ENCODE measurements at regions not wholly inside any gene's neighbourhood (a gene's known extent, or its start where the extent isn't known, plus 50 kb on each side); places are given as distances from the start of the nearest gene placed in this dataset.

DNA sequence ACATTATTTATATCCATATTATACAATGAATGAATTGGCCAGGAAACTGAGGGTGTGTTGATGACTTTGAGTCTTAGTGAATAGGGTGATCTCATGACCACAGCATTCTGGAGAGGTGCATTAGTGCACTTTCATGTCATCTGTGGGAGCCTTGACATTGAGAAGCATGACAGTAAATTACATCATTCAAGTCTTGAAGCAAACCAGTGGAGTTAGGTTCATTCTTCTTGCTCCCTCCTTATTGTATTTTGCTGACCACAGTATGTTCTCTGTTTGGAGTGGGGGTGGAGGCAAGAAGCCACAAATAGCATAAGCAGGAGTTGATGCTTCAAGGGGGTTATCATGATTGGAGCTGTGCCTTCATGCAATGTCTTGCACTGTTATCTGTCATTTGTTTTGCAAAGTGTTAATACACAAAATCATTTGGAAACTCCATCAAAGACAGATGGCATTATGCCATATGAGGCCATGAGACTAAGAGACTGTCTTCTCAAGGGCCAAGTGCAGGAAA lies 680.2 kb downstream of the NYAP2 start:
- DNase-seq (ENCODE audit: low read depth): peak; percentile 88

DNA sequence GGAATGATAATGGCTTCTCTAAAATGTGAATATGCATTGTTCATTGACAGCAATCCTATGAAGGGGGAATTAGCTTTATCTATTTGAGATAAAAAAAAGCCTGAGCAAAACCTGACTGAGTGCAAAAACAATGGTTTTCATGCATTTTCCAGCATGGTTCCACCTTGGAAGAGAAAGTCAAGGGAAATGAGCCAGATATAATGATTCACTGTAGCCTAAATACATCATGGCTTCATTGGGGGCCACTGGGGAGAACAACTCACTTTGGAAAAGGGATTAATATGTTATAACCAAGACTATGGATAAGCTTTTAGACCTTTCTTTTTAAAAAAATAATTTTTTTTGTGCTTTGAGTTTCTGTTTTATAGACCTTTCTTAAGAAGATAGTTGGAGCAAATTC lies 679.7 kb downstream of the NYAP2 start:
- DNase-seq (ENCODE audit: low read depth): no peak

DNA sequence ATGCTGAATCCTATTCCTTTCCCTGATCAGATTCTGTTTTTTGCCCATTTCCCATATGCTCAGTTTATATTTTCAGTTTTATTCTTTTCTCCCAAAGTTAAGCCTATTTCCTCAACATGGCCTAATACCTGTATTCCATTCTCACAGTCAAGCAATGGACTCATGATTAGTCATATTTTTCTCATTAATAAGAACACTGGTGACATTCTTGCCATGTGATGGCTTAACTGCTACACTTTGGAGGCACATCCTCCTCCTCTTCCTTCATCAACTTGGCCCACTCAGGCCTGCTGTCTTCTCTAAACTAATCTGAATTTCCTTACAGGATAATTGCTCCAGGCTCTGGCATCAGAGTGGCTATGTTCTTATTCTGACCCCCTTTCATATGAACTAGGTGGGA lies 679.2 kb downstream of the NYAP2 start:
- DNase-seq (ENCODE audit: low read depth): peak; percentile 6

DNA sequence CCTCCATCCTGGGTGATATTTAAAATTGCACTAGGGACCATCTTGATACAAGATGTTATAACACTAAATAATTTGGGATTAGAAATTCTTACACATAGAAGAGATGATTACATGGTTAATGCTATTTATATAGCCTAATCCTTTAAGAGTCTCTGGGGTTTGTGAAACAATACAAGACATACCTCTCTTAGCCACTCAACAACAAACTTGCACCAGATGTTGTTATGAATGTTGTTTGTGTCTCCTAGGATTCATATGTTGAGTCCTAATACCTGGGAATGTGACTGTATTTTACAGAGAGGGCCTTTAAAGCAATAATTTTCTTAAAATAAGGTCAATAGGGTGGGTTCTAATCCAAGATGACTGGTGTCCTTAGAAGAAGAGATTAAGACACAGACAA lies 678.3 kb downstream of the NYAP2 start:
- no peak for DNase-seq (ENCODE audit: low read depth)

DNA sequence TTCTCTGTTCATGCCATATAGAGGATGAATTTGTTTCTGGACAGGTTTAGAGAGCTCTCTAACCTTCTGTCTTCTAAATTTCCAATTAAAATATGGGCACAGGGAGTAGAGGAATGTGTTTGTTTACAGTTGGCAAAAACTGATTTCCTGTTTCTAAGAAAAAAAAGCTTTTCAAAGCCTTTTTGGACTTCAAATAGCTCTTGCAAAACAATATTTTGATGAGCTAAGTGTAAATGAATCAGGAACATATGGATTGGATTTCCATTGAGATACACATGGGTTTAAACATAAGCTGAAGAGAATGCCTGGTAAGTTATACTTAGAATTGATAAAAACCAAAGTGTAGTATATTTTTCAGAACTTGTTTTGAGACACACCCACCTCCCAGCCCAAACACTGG lies 677.5 kb downstream of the NYAP2 start:
- peak; percentile 42 for DNase-seq (ENCODE audit: low read depth)

DNA sequence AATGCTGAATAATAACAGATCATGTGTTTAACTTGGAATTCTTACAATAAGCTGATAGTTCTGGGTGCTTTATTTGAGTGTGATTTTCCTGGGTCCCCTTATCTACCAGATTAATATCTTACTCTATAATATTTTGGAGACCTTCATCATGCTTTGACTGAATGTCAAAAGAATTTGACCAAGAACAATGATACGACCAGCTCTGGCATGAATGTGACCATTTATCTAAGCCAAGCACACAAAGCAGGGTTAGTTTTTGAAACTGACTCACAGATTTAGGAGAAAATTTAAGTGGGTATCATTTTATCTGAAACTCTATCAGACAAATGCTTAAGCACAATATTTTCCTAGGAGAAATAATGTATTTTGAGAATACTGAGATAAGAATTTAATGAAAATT lies 677.0 kb downstream of the NYAP2 start:
- DNase-seq (ENCODE audit: low read depth): no peak

DNA sequence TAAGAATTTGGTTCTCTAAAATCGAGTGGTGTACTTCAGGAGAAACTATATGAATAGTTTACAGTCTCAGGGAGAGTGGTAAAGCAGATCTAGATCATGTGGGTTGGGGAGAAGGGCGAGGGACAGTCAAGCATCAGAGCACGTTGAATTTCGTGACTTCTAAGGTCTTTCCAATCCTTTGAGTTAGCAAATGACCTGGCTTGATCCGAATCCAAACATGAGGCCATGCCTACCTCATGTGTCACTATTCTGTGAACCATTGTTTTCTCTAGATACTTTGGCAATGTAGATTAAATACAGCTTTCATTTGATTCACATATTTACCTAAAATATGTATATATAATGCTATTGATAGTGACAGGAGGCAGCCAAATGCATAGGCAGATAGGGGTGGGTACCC lies 674.9 kb downstream of the NYAP2 start:
- no peak for DNase-seq (ENCODE audit: low read depth)

DNA sequence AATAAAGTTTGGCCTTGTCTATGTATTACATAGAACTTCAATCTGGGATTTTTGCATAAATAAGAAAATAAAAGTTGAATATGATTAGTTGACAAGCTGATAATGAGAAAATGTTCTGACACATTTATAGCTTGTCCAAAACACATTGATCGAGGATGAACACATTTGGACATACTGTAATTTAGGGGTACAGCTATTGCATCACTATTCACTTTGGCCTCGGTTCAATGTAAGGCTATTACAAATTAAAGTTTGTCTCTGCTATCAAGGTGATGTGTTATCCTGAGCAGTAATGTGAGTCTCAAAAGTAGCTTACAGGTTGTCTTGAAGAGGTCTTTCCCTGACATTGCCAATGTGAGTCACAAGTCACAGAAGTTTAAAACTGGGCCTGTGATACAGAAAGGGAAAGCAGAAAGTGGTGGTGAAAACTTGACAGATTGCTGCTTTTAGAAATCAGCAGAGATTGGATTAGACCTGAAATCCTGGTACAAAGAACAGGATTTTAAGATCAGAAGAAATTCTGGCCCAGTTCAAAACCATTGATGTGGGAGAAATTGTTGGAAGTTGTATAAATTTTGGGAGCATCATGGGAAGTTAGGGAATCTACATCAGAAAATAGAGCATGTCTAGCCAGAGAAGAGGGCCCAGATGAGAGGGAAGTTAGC lies 674.1 kb downstream of the NYAP2 start:
- DNase-seq (ENCODE audit: low read depth): no peak

DNA sequence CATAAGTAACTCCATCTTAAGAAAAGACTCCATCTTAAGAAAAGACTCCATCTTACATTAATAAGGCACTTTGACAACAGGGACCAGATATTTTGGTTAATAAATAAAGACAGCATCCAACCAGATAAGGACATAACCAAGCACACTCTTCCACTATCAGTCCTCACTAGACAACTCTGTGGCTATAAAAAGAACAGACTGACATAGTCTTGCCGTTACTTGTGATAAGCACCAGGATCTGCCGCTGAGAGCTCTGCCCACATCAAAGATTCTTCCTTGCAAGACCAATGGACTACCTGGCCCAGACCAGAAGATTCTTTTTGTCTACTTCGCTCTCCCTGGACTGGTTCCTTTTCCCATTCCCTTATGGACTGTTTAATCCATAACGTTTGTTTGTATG lies 667.4 kb downstream of the NYAP2 start:
- no peak for DNase-seq (ENCODE audit: low read depth)

DNA sequence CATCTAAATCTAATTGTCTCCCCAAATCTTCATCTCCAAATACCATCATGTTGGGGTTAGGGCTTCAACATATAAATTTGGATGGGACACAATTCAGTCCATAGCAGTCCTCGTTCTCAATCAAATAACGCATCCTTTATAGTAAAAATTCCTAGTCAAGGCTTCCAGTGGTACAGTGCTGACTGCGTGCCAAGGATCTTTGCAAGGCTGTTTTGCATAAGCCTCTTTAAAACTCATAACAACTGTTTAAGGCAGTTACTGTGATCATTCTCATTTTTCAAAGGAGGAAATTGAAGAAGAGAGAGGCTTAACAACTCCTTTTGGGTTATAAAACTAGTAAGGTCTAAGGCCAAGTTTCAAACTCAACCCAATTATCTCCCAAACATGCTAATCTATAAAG lies 666.9 kb downstream of the NYAP2 start:
- peak; percentile 21 for DNase-seq (ENCODE audit: low read depth)

DNA sequence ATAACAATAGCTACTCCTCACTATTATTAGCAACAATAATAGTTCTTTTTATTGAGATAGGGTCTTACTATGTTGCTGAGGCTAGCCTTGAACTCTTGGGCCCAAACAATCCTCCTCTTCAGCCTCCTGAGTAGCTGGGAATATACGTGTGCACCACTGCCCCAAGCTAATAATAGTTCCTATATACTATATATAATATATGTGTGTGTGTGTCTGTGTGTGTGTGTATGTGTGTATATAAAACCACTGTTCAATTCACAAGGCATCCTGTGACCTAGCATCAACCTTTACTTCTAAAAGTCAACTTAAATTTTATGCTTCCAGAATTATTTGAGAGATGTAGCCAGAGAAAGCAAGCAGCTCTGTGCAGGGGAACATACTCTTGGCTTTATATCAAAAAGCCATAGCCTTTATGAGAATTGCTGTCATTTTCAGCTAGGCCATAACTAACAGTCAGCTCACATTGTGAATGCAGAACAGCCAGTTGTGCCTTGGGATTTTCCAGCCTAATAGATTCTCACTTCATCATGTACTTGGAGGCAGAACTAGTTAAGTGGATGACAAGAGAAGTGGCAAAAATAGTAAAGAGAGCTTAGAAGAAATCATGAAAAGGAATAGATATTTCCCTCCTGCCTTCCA lies 665.5 kb downstream of the NYAP2 start:
- peak; percentile 17 for DNase-seq (ENCODE audit: low read depth)

DNA sequence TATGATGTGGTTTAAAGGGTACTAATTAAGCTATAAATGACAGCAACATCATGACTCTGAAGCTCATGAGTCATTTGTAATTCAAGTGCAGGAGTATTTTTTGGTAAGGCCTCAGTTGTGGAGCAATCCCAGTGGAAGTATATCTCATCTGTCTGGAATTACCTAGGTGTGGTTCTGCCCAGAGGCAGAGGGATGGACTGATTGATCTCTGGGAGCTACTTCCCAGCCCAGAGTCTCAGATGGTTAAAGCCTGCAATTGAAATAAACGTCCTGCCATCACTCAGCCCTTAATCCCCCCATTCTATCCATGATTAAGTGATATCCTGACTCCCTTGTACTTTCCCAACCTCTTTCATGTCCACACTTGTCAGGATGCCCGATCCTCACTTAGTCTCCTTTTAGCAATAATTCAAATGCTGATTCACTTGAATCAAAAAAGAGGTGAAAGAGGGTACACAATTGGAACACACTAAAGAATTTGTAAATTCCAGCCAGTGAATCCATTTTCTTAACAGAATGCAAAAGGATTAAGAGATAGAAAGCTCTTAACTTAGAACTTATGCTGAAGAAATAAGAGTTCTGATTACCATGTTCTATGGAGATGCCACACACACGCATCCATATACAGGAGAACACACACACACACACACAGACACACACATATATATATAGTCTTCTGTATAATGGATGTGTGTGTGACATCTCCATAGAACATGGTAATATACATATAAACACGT lies 664.4 kb downstream of the NYAP2 start:
- DNase-seq (ENCODE audit: low read depth): peak; percentile 85

DNA sequence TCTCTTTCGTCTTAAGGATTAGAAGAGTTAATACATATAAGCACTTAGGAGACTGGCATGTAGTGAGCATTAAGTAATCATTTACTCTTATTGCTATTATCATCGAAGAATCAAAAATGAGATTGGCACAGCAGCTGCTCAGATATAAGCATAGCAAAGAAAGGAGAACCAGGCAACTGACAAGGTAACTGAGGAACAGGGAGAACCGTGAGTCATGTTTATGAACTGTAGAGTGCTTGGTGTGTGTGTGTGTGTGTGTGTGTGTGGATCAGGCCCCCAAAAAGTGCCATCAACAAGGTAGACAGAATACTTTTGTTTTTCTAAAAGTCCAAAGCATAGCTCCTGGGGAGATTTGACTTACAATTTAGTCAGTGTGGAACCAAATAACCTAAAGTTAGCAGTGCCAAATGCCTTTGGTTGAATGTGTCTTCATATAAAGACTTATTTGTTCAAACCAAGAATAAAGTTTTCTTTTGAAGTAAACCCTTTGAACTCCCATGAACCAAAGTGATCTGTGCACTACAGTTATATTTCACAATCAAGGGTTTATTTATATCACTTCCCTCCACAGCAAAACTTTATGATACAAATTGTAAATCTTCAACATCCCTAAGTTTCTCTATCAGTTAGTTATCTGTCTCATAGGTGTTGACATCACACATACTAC lies 660.6 kb downstream of the NYAP2 start:
- DNase-seq (ENCODE audit: low read depth): no peak

DNA sequence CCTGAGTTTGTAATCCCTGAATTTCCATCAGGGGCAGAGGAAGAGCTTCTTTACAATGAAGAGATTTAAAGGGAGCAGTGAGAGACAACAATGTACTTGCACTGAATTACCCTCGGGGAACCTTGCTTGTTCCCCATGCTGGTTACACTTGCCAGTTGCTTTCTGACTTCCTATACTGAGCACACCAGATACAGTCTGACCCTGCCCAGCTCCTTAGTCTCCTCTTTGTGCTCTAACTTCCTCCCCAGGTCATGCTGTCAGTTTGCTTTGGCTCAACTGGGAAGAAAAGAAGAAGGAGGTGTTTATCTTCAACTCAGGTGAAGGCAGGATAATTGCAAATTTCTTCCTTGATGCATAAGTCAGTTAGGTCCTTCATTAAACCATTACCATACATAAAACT lies 658.4 kb downstream of the NYAP2 start:
- DNase-seq (ENCODE audit: low read depth): no peak

DNA sequence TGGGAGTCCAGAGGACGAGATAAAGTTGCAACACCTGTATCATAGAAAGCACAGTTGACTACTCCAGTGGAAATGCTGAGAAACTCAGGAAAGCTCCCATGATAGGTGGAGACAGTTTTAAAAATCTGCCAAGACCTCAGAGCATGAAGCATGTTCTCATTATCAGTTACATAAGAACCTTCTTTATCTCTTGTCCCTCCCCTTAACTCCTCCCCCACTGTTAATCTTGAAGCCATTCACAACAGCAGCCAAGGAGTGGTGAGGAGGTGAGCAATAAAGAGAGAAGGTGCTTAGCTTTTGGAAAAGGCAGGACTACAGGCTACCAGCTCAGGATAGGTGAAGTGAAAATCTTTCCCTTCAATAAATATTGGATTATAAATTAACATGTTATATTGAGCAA lies 657.9 kb downstream of the NYAP2 start:
- no peak for DNase-seq (ENCODE audit: low read depth)

DNA sequence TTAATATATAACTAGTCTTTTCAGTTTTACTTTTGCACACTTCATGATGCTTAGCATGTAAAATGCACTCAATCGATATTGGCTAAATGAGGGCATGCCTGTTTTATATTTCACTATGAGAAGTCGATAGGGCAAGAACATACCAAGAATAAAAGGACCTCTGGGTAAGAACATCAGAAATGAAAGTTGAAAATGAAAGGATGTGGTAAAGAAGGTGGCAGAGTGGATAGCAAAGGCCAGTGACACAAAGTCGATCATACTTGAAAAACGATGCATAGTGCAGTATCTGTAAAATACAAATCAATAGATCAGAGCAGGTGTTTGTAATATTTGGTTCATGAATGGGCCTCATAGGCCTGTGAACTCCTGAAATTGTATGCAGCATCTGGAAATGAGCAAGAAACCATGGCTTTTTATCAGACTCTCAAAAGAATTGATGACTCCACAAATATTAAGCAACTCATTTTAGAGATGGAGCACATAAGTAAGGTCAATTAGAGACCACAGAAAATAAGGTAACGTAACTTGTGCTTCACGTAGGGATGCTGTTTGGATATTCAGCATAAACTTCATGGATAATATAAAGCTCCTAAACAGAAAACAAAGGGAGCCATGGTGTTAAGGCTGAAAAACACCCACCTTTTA lies 653.4 kb downstream of the NYAP2 start:
- DNase-seq (ENCODE audit: low read depth): no peak

DNA sequence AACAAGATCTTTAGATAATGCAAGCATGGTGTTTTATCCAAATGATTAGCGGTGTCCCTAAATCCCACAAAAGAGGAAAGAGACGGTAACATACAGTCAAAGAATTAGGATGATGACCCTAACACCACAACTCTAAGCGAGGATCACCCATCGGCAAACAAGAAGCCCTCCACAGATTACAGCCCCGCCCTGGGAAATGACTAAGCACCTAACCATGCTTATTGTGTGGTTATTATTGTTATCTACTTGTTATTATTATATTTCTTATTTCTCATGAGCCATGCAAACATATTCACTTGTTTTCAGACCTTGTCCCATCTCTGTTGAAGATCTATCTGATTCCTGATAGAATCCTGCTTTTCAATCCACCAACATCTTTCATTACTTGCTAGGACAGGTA lies 651.3 kb downstream of the NYAP2 start:
- no peak for DNase-seq (ENCODE audit: low read depth)

DNA sequence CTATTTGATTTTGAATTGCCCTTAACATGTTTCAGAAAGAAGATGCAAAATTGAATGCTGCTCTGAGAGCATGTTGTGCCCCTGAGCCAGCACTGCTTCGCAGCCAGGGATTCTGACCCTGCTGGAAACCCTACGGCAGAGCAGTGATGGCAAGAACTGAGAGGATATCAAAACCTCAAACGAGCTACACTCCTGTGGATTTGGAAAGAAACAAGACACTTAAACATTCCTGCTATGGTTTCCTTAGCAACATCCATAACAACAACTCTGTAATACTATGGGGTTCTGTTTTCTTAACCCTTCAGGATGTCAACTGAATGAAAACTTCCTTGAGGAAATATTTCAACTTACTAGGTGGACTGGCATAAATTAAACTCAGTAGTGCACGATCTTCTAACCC lies 649.1 kb downstream of the NYAP2 start:
- peak; percentile 85 for DNase-seq (ENCODE audit: low read depth)

DNA sequence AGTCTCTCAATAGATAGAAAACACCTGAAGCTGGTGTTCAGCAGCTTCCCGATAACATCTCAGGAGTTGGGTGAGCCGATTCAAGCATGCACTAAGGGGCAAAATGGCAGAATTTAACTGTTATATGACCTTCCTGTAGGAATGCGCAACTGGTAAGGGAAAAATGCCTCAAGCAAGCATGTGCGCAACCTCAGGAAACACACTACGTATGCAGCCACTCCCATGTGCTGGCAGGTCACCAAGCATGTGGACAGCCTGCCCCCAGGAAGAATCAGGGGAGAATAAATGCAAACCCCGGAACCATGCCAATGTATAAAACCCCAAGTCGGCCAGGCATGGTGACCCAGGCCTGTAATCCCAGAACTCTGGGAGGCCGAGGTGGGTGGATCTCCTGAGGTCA lies 645.6 kb downstream of the NYAP2 start:
- DNase-seq (ENCODE audit: low read depth): no peak

DNA sequence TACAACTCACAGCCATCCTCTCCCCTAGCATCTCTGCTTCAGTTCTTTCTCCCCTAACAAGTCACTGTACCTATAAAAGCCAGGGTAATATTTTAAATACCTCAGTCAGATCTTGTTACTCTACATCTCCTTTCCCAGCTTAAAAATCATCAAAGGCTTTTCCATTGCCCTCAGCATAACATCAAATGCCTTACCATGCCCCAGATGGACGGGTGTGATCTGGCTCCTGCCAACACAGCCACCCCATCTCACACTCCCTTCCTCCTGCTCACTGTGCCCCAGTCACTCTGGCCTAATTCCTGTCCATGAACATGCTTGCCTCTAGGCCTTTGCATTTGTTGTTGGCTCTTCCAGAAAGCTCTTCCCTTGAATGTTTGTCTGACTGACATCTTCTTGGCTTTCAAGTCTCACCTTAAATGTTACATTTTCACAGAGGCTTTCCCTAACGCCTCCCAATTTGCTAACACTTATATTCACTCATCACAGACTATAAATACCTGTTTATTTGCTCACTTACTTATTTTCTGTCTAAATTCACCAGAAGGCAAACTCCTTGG lies 640.9 kb downstream of the NYAP2 start:
- no peak for DNase-seq (ENCODE audit: low read depth)

DNA sequence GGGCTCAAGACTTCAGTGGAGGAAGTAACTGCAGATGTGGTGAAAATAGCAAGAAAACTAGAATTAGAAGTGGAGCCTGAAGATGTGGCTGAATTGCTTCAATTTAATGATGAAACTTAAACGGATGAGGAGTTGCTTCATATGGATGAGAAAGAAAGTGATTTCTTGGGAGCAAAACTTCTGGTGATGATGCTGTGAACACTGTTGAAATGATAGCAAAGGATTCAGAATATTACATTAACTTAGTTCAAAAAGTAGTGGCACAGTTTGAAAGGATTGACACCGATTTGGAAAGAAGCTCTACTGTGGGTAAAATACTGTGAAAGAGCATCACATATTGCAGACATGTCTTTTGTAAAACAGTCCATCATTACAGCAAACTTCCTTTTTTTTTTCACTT lies 638.0 kb downstream of the NYAP2 start:
- DNase-seq (ENCODE audit: low read depth): no peak
